Activated T-cell treated with anti-CD3 and anti-CD28 coated beads, Interleukin-2, amount 50 U/mL, for 24 hours (primary cell): ENCODE measurements at regions not wholly inside any gene's neighbourhood (a gene's known extent, or its start where the extent isn't known, plus 50 kb on each side); places are given as distances from the start of the nearest gene placed in this dataset.

ENCODE experiments used
- DNase-seq: peaks from one replicate; pipeline ENCODE4 v3.0.0-alpha.2; 2020
- H3K27ac Mint-ChIP-seq: 2 replicates; pipeline ENCODE4 v1.8.0; 2020; ENCODE audit warnings: mild to moderate bottlenecking, mixed read lengths
- H3K27me3 Mint-ChIP-seq: 2 replicates; pipeline ENCODE4 v1.8.0; 2020; ENCODE audit warnings: mixed read lengths
- H3K36me3 Mint-ChIP-seq: 2 replicates; pipeline ENCODE4 v1.8.0; 2020; ENCODE audit warnings: low read depth, mixed read lengths
- H3K4me1 Mint-ChIP-seq: 2 replicates; pipeline ENCODE4 v1.8.0; 2020; ENCODE audit warnings: low read depth, mixed read lengths
- H3K4me3 Mint-ChIP-seq: 2 replicates; pipeline ENCODE4 v1.8.0; 2020; ENCODE audit warnings: mild to moderate bottlenecking, moderate library complexity, mixed read lengths
- H3K9me3 Mint-ChIP-seq: 2 replicates; pipeline ENCODE4 v1.8.0; 2020; ENCODE audit warnings: mixed read lengths

DNA sequence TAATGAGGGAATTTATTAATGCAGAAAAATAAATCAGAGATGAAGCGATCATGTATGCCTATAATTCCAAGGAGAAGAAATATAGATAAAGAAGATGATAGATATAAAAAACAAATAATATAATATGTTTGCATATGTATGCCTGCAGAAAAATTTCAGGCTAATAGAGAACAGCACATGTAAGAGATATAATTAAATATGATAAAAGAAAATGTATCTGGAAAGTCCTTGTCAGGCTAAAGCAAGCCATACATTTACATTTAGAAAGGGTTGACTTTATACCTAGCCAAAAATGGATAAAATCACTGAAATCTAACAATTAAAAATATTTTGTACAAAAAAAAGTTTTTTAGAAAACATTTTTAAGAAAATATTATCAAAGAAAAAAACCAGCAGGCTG lies 454.1 kb downstream of the C6orf118 start:
- DNase-seq: no peak
- H3K27ac Mint-ChIP-seq: no peak overlapping the region
- no peaks in the 10 kb centered on the region for H3K9me3 Mint-ChIP-seq
- H3K4me3 Mint-ChIP-seq: no peak overlapping the region
- H3K4me1 Mint-ChIP-seq: no peaks in the 10 kb centered on the region
- no peaks in the 10 kb centered on the region for H3K36me3 Mint-ChIP-seq
- no peaks in the 10 kb centered on the region for H3K27me3 Mint-ChIP-seq

DNA sequence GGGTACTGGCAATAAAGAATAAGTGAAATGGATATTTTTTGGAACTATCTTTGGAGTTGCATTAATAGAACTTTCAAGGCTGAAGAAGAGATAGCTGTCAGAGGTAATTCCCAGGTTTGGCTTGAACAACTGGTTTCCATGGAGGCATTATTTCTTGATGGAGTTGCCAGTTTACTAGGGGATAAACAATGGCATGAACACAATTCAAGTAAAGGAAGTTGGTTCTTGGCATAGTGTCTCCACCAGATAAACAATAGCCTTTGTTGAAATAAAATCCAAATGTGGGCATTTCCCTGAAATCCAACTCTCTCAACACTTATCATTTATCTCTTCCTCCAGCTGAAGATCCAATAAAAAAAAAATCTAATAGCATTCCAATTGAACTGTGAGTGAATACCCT lies 454.9 kb downstream of the C6orf118 start:
- no peak overlapping the region for H3K27ac Mint-ChIP-seq
- H3K27me3 Mint-ChIP-seq: no peaks in the 10 kb centered on the region
- H3K4me3 Mint-ChIP-seq: no peak overlapping the region
- DNase-seq: no peak
- no peaks in the 10 kb centered on the region for H3K9me3 Mint-ChIP-seq
- no peaks in the 10 kb centered on the region for H3K4me1 Mint-ChIP-seq
- H3K36me3 Mint-ChIP-seq: no peaks in the 10 kb centered on the region

DNA sequence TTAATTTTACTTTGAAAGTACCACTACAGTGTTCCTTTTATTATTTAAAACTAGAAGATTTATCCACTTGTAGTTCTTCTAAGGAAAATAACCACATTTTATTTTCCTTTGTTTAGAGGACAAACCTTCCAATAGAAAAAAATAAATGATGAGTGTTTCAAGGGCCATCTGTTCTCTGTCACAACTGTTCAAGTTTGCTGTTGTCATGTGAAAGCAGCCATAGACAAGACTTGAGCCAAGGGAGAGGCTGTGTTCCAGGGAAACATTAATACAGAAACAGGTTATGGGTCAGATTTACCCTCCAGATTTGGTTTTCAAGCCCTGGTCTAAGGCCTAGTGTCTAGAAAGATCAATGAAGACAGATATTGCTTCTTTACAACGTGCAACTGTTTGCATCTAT lies 463.6 kb downstream of the C6orf118 start:
- no peaks in the 10 kb centered on the region for H3K36me3 Mint-ChIP-seq
- no peak overlapping the region for H3K27ac Mint-ChIP-seq
- no peak overlapping the region for H3K4me3 Mint-ChIP-seq
- H3K4me1 Mint-ChIP-seq: no peaks in the 10 kb centered on the region
- H3K9me3 Mint-ChIP-seq: peaks cover 3% of the 10 kb centered on the region
- DNase-seq: no peak
- no peaks in the 10 kb centered on the region for H3K27me3 Mint-ChIP-seq

DNA sequence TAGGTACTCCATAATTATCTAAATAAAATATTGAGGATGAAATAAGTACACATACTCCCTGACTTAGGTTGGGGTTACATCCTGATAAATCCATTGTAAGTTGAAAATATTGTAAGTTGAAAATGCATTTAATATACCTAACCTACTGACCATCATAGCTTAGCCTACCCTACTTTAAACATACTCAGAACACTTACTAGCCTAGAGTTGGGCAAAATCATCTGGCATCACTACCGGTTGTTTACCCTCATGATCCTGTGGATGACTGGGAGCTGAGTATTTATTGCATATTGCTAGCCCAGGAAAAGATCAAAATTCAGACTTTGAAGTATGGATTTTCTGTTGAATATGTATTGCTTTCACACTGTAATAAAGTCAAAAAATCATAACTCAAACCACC lies 467.3 kb downstream of the C6orf118 start:
- no peak for DNase-seq
- H3K27ac Mint-ChIP-seq: no peak overlapping the region
- no peak overlapping the region for H3K4me3 Mint-ChIP-seq
- H3K36me3 Mint-ChIP-seq: no peaks in the 10 kb centered on the region
- no peaks in the 10 kb centered on the region for H3K4me1 Mint-ChIP-seq
- no peaks in the 10 kb centered on the region for H3K27me3 Mint-ChIP-seq
- peaks cover 9% of the 10 kb centered on the region for H3K9me3 Mint-ChIP-seq

DNA sequence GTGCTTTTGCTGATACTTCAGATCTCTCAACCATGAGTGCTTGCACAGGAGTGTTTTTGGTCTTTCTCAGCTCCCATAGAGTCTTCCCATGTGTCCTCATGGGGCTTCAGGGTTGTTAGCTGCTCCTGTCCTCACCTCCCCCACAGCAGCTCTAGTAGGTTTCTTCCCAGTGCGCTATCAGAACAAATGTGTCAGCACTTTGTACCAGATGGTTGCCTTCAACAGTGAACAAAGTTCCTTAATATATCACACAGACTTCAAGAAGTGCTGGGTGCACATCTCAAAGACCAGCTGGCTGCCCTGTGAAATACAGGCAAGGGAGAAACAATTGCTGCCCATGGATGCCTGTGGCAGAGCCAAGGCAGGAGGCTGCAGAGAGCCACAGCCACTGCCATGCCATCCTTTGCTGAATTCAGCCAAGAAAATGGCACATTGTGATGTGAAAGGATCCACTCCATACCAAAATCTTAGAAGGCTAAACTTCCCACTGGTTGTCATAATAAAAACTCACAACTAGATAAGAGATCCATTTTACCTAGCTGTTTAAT lies 471.3 kb downstream of the C6orf118 start:
- Mint-ChIP-seq H3K27me3 (no peaks in the 10 kb centered on the region), H3K36me3 (no peaks in the 10 kb centered on the region), H3K4me1 (no peaks in the 10 kb centered on the region), H3K9me3 (peaks cover 10% of the 10 kb centered on the region), H3K27ac (no peak overlapping the region), H3K4me3 (no peak overlapping the region)
- no peak for DNase-seq

DNA sequence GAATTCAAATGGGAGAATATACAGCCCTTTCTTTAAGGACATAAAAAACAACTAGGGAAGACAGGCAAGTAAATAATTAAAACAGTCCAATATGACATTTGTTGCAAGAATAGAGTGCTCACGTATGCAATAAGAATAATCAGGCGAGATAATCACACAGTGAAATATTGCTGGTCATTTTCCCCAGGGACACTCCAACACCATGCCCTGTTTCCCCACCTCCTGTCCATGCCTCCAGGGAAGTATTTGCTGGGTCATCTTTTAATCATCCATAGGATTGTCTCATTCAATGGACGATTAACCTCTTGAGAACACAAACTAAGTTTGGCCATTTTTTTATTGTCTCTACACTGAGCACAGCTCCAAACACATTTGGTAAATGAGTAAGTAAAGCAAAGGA lies 472.9 kb downstream of the C6orf118 start:
- Mint-ChIP-seq H3K27me3 (no peaks in the 10 kb centered on the region), H3K36me3 (no peaks in the 10 kb centered on the region), H3K9me3 (peaks cover 13% of the 10 kb centered on the region), H3K27ac (no peak overlapping the region), H3K4me1 (no peaks in the 10 kb centered on the region), H3K4me3 (no peak overlapping the region)
- DNase-seq: no peak

DNA sequence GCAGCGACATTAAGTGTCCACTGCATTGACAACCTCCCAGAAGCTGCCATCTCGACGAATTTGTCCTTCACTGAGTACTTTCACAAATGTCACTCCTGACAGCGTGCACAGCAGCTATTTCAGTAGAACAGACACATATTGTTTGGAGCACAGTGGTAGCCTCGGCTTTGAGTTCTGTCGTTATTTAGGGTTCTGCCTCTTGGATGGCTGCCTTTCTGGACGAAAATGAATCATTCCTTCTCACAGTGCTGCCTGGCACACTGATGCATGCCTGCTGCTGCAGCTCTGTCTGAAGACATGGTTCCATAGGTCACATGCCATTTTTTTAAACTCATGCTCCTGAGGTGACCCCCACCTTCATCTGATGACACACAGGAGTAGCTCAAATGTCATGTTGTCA lies 477.0 kb downstream of the C6orf118 start:
- no peaks in the 10 kb centered on the region for H3K27me3 Mint-ChIP-seq
- H3K36me3 Mint-ChIP-seq: no peaks in the 10 kb centered on the region
- H3K4me3 Mint-ChIP-seq: no peak overlapping the region
- H3K9me3 Mint-ChIP-seq: peaks cover 9% of the 10 kb centered on the region
- no peaks in the 10 kb centered on the region for H3K4me1 Mint-ChIP-seq
- no peak overlapping the region for H3K27ac Mint-ChIP-seq
- no peak for DNase-seq

DNA sequence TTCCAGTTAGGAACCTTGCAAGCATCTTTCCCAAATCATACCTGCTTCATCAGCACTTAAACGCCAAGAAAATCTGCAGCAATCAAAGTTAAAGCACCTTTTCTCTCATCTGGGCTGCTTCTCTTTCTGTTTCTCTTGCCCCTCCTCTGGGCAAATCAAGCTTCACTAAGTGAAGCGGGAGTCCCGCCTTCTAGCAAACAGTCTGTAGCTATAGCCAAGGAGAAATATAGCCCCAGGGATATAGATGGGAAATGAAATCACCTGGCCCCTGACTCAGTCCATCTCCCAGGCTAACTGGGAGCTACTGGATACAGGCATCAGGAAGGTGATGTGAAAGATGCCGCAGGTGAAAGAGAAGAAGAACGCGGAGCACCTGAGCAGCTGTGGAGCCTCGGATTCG lies 481.9 kb downstream of the C6orf118 start:
- Mint-ChIP-seq H3K9me3 (peaks cover 10% of the 10 kb centered on the region), H3K4me1 (no peaks in the 10 kb centered on the region)

DNA sequence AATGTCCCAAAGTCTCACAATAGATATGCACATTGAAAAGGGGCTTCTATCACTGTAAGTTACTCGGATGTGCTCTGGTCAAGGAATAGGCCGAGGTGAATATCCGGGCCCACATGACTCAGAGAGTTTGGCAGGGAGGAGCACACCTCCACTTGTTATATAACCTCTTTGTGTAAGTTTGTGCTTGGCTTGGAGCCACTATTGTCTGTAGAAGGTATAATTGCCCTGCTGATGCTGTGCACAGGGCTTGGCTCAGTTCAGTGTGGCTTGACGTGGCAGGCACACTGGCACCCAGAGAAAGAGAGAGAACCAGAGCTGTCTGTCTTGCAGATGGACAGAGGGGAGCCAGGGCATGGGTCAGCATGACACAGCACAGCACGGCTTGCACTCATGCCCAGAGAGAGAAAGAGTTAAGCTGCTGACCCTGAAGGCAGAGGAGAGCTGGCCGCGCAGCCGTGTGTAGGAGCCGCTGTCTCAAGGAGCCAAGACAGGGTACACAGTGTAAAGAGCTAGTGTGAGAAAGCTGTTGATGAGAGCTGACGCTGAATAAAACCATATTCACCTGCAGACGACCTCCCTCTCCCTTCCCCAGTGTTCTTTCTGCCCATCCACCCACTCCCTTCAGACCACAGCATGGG lies 482.5 kb downstream of the C6orf118 start:
- Mint-ChIP-seq H3K27ac (no peak overlapping the region), H3K4me3 (no peak overlapping the region), H3K9me3 (peaks cover 11% of the 10 kb centered on the region), H3K4me1 (no peaks in the 10 kb centered on the region), H3K36me3 (no peaks in the 10 kb centered on the region), H3K27me3 (no peaks in the 10 kb centered on the region)
- DNase-seq: no peak

More for the DNA sequence above, 481.9 kb downstream of the C6orf118 start:
- DNase-seq: no peak
- H3K27me3 Mint-ChIP-seq: no peaks in the 10 kb centered on the region
- H3K4me3 Mint-ChIP-seq: no peak overlapping the region
- H3K36me3 Mint-ChIP-seq: no peaks in the 10 kb centered on the region
- no peak overlapping the region for H3K27ac Mint-ChIP-seq

DNA sequence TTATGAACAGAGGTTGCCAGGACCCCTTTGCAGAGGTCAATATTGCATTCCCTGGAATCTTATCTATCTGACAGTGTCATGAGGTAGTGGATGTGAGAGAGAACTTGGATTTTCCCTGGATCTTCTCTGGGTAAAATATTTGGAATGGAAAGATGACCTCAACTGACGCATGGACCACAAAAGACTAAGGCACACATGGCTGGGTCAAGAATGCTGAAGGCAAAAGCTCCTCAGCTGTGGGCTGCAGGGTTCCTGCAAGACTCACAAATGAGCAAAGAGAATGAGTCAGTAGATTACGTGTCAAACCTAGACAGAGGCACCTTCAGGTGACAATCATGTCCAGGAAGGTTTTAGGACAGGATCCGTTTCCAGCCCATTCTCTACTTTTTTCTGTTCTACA lies 484.0 kb downstream of the C6orf118 start:
- Mint-ChIP-seq H3K4me1 (no peaks in the 10 kb centered on the region), H3K36me3 (no peaks in the 10 kb centered on the region), H3K4me3 (no peak overlapping the region), H3K9me3 (peaks cover 17% of the 10 kb centered on the region), H3K27me3 (no peaks in the 10 kb centered on the region), H3K27ac (no peak overlapping the region)
- no peak for DNase-seq

DNA sequence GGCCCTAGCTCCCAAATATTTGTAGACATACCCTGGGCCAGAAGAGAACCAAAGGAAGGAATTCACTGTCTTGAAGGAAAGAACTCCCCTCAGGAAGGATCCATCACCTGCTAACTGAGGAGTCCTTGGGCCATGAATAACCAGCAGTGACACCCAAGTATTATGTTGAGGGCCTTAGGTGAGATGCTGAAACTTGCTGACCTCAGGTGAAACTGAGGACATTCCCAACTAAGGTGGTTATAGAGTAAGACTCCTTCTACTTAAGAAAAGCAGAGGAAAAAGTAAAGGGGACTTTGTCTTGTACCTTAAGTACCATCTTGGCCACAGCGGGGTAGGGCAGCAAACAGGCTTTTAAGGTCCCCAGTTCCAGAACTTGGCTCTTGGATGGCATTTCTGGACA lies 491.7 kb downstream of the C6orf118 start:
- H3K36me3 Mint-ChIP-seq: no peaks in the 10 kb centered on the region
- H3K27me3 Mint-ChIP-seq: no peaks in the 10 kb centered on the region
- no peaks in the 10 kb centered on the region for H3K4me1 Mint-ChIP-seq
- H3K9me3 Mint-ChIP-seq: peaks cover 15% of the 10 kb centered on the region
- H3K27ac Mint-ChIP-seq: no peak overlapping the region
- no peak overlapping the region for H3K4me3 Mint-ChIP-seq
- no peak for DNase-seq

DNA sequence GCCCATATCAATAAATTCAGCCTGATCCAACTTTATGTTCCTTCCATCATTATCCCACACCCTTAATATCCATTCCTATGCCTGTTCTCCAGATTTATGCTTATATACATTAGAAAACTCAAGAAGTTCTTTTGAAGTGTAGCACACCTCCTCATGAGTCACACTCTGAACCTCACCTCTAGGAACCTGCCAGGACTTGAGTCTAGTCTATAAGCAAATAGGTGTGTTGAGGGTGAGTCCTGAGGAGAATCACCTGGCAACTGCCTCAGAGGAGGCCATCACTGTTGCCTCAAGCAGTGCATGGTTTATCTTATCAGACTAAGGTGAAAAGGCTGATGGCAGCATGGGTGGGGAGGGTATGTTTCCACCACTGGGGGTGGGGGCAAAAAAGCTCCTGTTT lies 496.7 kb downstream of the C6orf118 start:
- Mint-ChIP-seq H3K27ac (no peak overlapping the region), H3K9me3 (peaks cover 28% of the 10 kb centered on the region), H3K4me1 (no peaks in the 10 kb centered on the region), H3K27me3 (no peaks in the 10 kb centered on the region), H3K4me3 (no peak overlapping the region), H3K36me3 (no peaks in the 10 kb centered on the region)
- no peak for DNase-seq

DNA sequence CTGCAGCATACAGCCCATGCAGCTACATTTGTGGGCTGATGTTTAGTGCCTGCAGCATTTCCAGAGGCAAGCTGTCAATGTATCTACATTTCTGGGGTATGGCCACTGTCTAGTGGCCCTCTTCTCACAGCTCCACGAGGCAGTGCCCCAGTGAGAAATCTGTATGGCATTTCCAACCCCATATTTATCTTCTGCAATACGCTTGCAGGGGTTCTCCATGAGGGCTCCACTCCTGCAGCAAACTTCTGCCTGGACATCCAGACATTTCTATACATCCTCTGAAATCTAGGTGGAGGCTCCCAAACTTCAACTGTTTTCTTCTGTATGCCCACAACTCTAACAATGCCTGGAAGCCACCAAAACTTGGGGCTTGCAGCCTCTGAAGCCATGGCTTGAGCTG lies 502.3 kb downstream of the C6orf118 start:
- no peak overlapping the region for H3K27ac Mint-ChIP-seq
- no peak overlapping the region for H3K4me3 Mint-ChIP-seq
- H3K4me1 Mint-ChIP-seq: no peaks in the 10 kb centered on the region
- H3K27me3 Mint-ChIP-seq: no peaks in the 10 kb centered on the region
- peaks cover 38% of the 10 kb centered on the region for H3K9me3 Mint-ChIP-seq
- DNase-seq: no peak
- no peaks in the 10 kb centered on the region for H3K36me3 Mint-ChIP-seq

DNA sequence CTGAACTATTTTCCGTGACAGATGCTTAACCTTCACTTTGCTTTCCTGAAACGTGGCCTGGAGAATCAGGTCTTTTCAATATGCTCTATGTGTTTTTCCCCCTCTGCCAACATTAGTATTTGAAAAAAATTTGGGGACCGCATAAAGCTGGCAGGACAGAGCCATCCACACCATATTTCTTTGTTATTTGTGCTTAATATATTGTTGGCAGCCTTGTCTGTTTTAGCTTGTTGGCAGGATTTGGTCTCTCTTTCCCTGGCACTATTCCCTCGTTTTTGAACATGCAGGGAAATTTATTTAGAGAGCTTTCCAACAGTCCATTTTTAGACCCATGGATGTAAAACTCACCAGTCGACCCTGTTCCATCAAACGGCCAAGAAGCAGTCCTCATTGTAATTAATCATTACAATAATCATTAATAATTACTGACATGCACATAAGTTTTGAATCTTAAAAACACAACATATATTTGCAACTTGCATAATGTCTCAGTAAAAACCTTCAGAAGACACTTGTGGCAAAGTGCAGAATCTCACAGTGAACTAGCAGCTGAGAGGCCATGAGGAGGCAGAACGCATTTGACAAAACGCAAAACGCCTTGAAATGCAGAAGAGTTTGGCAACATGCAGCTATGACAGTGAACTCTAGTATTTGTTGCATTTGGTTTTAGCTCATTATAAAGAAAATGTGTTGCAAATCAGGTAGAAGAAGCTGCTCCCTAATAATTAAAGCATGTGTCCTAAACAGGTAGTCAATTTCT lies 514.2 kb downstream of the C6orf118 start:
- no peaks in the 10 kb centered on the region for H3K27me3 Mint-ChIP-seq
- peaks cover 6% of the 10 kb centered on the region for H3K9me3 Mint-ChIP-seq
- H3K4me1 Mint-ChIP-seq: no peaks in the 10 kb centered on the region
- no peak for DNase-seq
- H3K27ac Mint-ChIP-seq: no peak overlapping the region
- H3K4me3 Mint-ChIP-seq: no peak overlapping the region
- H3K36me3 Mint-ChIP-seq: no peaks in the 10 kb centered on the region

DNA sequence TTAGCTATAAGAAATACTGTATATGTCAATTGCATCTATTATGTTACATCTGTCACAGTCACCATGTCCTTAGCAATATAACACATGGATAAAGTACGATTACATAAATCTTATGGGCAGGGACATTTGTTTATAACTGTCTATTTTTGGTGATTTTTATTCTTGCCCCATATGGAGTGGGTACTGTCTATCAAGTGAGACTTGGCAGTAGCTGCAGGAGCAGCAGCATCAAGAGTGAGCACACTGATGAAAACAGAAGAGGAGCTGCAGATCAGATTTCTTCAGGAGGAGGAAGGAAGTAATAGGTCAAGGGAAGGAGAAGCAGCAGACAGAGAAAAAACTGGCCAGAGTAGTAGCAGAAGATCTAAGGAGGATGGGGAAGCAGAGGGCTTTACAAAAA lies 516.7 kb downstream of the C6orf118 start:
- DNase-seq: no peak
- Mint-ChIP-seq H3K4me3 (no peak overlapping the region), H3K9me3 (peaks cover 9% of the 10 kb centered on the region), H3K36me3 (no peaks in the 10 kb centered on the region), H3K4me1 (no peaks in the 10 kb centered on the region), H3K27ac (no peak overlapping the region), H3K27me3 (no peaks in the 10 kb centered on the region)
